T47D (cell line): ENCODE measurements at regions not wholly inside any gene's neighbourhood (a gene's known extent, or its start where the extent isn't known, plus 50 kb on each side); places are given as distances from the start of the nearest gene placed in this dataset.
A peak's percentile ranks its signal among the peaks of the same experiment; 100 is the strongest.

Experiments used
- DNase-seq, 2 experiments: peaks; one replicate each; pipeline versions ENCODE4 v3.0.0 to v3.0.0-alpha.2; 2011 to 2012; ENCODE audit warnings: low read depth in 1 of 2, low spot score in 1 of 2
- JUND ChIP-seq: IDR thresholded peaks from 2 replicates; pipeline ENCODE4 v1.6.1; 2012; ENCODE audit warnings: low read depth
- in situ Hi-C: cut with HindIII; loops from 2 replicates; pipeline ENCODE4 v1.10.0; 2016; ENCODE audit warnings: low sequenced_read_pairs, low pct_unique_long_range_greater_than_20kb

GRCh38 chr15:31442699-31443111, 116.1 kb downstream of the KLF13 start:
- TF ChIP-seq JUND: no peak
- in situ Hi-C loops: no loop called here
- no peak for DNase-seq

GRCh38 chr15:31444844-31445243, 118.2 kb downstream of the KLF13 start:
- no peak for TF ChIP-seq JUND
- in situ Hi-C loops: no loop called here
- DNase-seq: no peak

- in situ Hi-C loops: no loop called here
- no peak for DNase-seq
- no peak for TF ChIP-seq JUND
Measured at GRCh38 chr15:31446546-31446945, 119.9 kb downstream of the KLF13 start.

GRCh38 chr15:31447931-31448634, 121.4 kb downstream of the KLF13 start:
- peak in 1 of 2 experiments; percentile 61 for DNase-seq
- TF ChIP-seq JUND: no peak
- in situ Hi-C loops: no loop called here

- TF ChIP-seq JUND: no peak
- no peak for DNase-seq
- in situ Hi-C loops: no loop called here
Measured at GRCh38 chr15:31448635-31448979, 122.0 kb downstream of the KLF13 start.

GRCh38 chr15:31452595-31453557, 126.2 kb downstream of the KLF13 start:
- in situ Hi-C loops: no loop called here
- no peak for TF ChIP-seq JUND
- no peak for DNase-seq

- no peak for TF ChIP-seq JUND
- DNase-seq: no peak
- in situ Hi-C loops: no loop called here
Measured at GRCh38 chr15:31453558-31454318, 127.1 kb downstream of the KLF13 start.

GRCh38 chr15:31455499-31455898, 128.9 kb downstream of the KLF13 start:
- TF ChIP-seq JUND: no peak
- DNase-seq: no peak
- in situ Hi-C loops: no loop called here

- no peak for TF ChIP-seq JUND
- in situ Hi-C loops: no loop called here
- no peak for DNase-seq
Measured at GRCh38 chr15:31456354-31457060, 129.9 kb downstream of the KLF13 start.

GRCh38 chr15:31457161-31457560, 130.5 kb downstream of the KLF13 start:
- TF ChIP-seq JUND: no peak
- no peak for DNase-seq
- in situ Hi-C loops: no loop called here

- in situ Hi-C loops: no loop called here
- no peak for DNase-seq
- TF ChIP-seq JUND: no peak
Measured at GRCh38 chr15:31457631-31458526, 131.2 kb downstream of the KLF13 start.
